ENCODE measurements at regions not wholly inside any gene's neighbourhood (a gene's known extent, or its start where the extent isn't known, plus 50 kb on each side); places are given as distances from the start of the nearest gene placed in this dataset.

DNA sequence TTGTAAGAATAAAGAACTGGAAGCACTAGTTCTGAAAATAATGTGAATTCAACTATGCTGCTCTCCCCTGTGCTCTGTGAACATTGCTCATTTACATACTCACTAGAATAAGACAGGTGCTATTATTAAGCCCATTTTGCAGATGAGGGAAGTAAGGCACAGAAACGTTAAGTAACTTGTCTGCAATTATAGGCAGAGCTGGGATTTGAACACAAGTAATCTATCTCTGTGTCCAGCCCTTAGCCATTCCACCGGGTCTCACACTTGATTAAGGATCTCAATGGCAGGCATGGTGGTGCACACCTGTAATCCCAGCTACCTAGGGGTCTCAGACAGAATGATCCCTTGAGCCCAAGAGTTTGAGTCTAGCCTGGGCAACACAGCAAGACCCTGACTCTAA is 357.7 kb downstream of the CD83 start:
- TF ChIP-seq REST (IDR thresholded peaks at IDR 0.05; ENCODE audit: insufficient read depth in 1 of 2, low read depth in 2 of 2, low read length in 2 of 2) (no peak), POLR2AphosphoS5 (IDR thresholded peaks at IDR 0.05; ENCODE audit: low read depth, low read length) (no peak), SIN3A (IDR thresholded peaks at IDR 0.05; ENCODE audit: borderline replicate concordance, insufficient read depth, low read length) (no peak), TAF1 (IDR thresholded peaks at IDR 0.05; ENCODE audit: borderline replicate concordance, insufficient read depth, low read length) (no peak), FOXP2 (optimal IDR thresholded peaks at IDR 0.05; ENCODE audit: borderline replicate concordance, extremely low read depth, extremely low read length, insufficient read depth) (no peak)
